Osteocyte (in vitro differentiated cells): ENCODE measurements at regions not wholly inside any gene's neighbourhood (a gene's known extent, or its start where the extent isn't known, plus 50 kb on each side); places are given as distances from the start of the nearest gene placed in this dataset.
A peak's percentile ranks its signal among the peaks of the same experiment; 100 is the strongest.

Experiments
- DNase-seq: peaks from one replicate; pipeline ENCODE4 v3.0.0; 2021; ENCODE audit warnings: mixed read lengths; ENCODE audit not compliant: unreplicated experiment; ENCODE audit errors: extremely low spot score
- H3K27ac Mint-ChIP-seq: one replicate; pipeline ENCODE4 v1.8.0; 2021; ENCODE audit warnings: mild to moderate bottlenecking, mixed read lengths; ENCODE audit not compliant: unreplicated experiment
- H3K27me3 Mint-ChIP-seq: one replicate; pipeline ENCODE4 v1.8.0; 2021; ENCODE audit warnings: mixed read lengths; ENCODE audit not compliant: unreplicated experiment
- H3K36me3 Mint-ChIP-seq: one replicate; pipeline ENCODE4 v1.8.0; 2021; ENCODE audit warnings: mixed read lengths; ENCODE audit not compliant: unreplicated experiment
- H3K4me1 Mint-ChIP-seq: one replicate; pipeline ENCODE4 v1.8.0; 2021; ENCODE audit warnings: mixed read lengths; ENCODE audit not compliant: unreplicated experiment
- H3K4me3 Mint-ChIP-seq: one replicate; pipeline ENCODE4 v1.8.0; 2021; ENCODE audit warnings: mild to moderate bottlenecking, moderate library complexity, mixed read lengths; ENCODE audit not compliant: unreplicated experiment
- H3K9me3 Mint-ChIP-seq: one replicate; pipeline ENCODE4 v1.8.0; 2021; ENCODE audit warnings: mixed read lengths; ENCODE audit not compliant: unreplicated experiment
- TF ChIP-seq, protein P1 (sequence below): fragments of 200-600 bp; sonication (generic); IDR thresholded peaks from 2 replicates; pipeline ENCODE4 v1.5.0; 2021; ENCODE audit warnings: antibody characterized with exemption, mild to moderate bottlenecking, moderate library complexity

DNA sequence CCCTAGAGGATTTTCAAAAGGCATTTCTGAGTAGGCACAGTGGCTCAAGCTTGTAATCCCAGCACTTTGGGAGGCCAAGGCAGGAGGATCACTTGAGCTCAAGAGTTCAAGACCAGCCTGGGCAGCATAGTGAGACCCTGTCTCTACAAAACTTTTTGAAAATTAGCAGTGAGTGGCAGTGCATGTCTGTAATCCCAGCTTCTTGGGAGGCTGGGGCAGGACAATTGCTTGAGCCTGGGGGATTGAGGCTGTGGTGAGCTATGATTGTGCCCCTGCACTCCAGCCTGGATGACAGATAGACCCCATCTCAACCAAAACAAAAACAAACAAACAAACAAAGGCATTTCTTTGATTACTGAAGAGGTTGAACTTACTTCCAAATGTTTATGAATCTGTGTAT is 201.4 kb downstream of the KIF26A start:
- H3K27me3 Mint-ChIP-seq: peaks cover 3% of the 10 kb centered on the region
- TF ChIP-seq, protein P1, sequence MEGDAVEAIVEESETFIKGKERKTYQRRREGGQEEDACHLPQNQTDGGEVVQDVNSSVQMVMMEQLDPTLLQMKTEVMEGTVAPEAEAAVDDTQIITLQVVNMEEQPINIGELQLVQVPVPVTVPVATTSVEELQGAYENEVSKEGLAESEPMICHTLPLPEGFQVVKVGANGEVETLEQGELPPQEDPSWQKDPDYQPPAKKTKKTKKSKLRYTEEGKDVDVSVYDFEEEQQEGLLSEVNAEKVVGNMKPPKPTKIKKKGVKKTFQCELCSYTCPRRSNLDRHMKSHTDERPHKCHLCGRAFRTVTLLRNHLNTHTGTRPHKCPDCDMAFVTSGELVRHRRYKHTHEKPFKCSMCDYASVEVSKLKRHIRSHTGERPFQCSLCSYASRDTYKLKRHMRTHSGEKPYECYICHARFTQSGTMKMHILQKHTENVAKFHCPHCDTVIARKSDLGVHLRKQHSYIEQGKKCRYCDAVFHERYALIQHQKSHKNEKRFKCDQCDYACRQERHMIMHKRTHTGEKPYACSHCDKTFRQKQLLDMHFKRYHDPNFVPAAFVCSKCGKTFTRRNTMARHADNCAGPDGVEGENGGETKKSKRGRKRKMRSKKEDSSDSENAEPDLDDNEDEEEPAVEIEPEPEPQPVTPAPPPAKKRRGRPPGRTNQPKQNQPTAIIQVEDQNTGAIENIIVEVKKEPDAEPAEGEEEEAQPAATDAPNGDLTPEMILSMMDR: no peak
- peaks cover 8% of the 10 kb centered on the region for H3K9me3 Mint-ChIP-seq
- no peak for DNase-seq
- no peak overlapping the region for H3K27ac Mint-ChIP-seq
- H3K4me3 Mint-ChIP-seq: no peak overlapping the region
- peaks cover 1% of the 10 kb centered on the region for H3K4me1 Mint-ChIP-seq
- H3K36me3 Mint-ChIP-seq: no peaks in the 10 kb centered on the region

DNA sequence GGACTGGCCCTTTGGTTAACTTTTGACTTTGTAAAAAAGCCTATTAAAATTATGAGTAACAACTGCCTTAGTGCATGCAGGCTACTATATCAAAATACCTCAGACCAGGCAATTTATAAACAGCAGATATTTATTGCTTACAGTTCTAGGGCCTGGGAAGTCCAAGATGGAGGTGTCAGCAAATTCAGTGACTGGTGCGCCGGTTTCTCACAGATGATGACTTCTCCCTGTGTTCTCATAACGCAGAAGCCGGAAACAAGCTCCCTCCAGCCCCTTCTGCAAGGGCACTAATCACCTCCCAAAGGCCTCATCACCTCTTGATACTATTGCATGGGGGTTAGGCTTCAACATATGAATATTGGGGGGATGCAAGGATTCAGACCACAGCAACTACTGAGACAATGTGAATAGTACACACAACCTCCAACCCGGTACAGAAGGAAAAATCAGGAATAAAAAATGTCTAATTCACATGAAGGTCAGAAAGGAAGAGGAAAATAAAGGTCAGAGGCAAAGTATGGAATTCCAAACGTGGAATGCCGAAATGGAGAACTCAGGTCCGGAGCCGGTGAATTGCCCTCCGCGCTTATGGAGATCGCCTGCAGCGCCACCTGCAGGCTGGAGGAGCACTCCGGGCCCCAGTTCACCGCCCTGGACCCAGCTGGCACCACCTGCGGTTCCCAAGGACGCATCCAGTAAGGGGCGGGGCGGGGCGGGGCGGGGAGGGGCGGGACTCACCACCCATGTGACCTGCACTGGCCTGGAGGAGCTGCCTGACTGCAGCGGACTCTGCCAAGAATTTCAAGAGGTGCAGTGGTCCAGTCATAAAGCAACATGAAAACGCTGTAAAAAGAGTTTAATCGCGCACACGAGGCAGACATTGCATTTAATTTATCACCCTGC is 203.4 kb downstream of the KIF26A start:
- peaks cover 3% of the 10 kb centered on the region for H3K27me3 Mint-ChIP-seq
- peaks cover 8% of the 10 kb centered on the region for H3K9me3 Mint-ChIP-seq
- H3K27ac Mint-ChIP-seq: no peak overlapping the region
- peaks cover 1% of the 10 kb centered on the region for H3K4me1 Mint-ChIP-seq
- no peak for DNase-seq
- H3K4me3 Mint-ChIP-seq: no peak overlapping the region
- H3K36me3 Mint-ChIP-seq: no peaks in the 10 kb centered on the region
- TF ChIP-seq, protein P1: peak; percentile 54

DNA sequence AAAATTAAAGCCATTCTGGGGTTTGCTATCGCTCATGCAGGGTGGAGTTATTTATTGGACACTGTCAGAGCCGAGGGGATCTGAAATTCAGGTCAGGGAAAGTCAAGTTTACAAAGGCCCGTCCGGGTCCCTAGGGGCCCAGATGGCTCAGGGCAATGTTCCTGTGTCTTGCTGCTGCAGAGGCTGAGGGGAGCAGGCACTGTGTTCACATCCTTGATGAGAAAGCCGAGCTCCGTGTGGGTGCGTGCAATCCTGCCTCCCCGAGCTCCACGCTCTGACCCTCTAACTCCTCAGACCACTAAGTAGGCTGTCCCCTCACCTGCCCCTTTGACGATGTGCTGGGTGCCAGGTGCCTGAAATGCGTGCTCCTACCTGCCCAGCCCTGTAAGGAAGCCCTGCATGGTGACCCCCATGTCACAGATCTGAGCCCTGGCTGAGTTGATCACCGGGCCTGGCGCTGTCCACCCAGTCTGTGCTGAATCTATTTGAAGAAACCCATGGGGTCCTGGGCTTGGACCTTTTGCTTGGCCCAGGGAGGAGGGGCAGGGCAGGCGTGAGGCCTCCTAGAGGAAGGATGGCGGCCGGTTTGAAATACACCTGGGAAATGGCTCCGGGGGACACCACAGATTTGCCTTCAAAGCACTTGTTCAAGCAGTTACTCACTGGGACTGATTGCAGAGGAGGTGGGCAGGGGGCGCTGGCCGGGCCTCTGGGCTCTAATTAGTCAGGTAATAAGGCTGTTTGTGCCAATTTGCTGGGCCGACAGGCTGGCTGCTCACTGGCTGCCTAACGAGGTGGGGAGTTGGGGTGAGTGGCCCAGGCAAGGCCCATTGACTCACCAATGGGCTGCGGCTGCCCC is 204.3 kb downstream of the KIF26A start:
- TF ChIP-seq, protein P1: no peak
- Mint-ChIP-seq H3K9me3 (peaks cover 8% of the 10 kb centered on the region), H3K36me3 (no peaks in the 10 kb centered on the region), H3K4me1 (peaks cover 1% of the 10 kb centered on the region), H3K27ac (no peak overlapping the region), H3K27me3 (peaks cover 3% of the 10 kb centered on the region), H3K4me3 (no peak overlapping the region)
- DNase-seq: no peak

DNA sequence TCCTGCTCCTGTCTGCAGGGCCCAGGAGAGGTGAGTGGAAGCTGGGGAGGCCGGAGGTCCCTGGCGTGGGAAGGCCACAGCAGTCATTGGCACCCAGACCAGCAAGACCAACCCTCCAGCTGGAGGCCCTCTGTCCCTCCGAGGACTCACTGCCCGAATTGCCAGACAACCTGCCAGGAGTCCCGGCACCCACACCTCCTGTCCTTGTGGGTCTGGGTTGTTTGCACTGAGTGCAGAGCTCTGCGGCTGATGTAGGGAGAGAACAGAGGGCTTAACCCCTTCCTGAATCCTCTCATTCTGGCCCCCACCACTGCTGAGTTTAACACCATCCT is 204.9 kb downstream of the KIF26A start:
- no peak for DNase-seq
- H3K4me3 Mint-ChIP-seq: no peak overlapping the region
- TF ChIP-seq, protein P1: no peak
- no peaks in the 10 kb centered on the region for H3K36me3 Mint-ChIP-seq
- H3K27ac Mint-ChIP-seq: no peak overlapping the region
- H3K27me3 Mint-ChIP-seq: peaks cover 3% of the 10 kb centered on the region
- peaks cover 1% of the 10 kb centered on the region for H3K4me1 Mint-ChIP-seq
- H3K9me3 Mint-ChIP-seq: peaks cover 6% of the 10 kb centered on the region
